GM13977 (cell line): ENCODE measurements at regions not wholly inside any gene's neighbourhood (a gene's known extent, or its start where the extent isn't known, plus 50 kb on each side); places are given as distances from the start of the nearest gene placed in this dataset.
"Not testable (repeated sequence)": the region's sequence is repeated elsewhere in the genome, so short reads cannot be mapped to it uniquely, and the experiment has no call there.

Experiments used
- DNase-seq: peaks from one replicate; pipeline ENCODE4 v3.0.0; 2012; ENCODE audit warnings: low spot score
- CTCF ChIP-seq: IDR thresholded peaks from 2 replicates; pipeline ENCODE4 v1.5.1; 2012; ENCODE audit warnings: mild to moderate bottlenecking, control low read depth; ENCODE audit not compliant: insufficient read depth; ENCODE audit errors: extremely low read depth, missing control alignments
- in situ Hi-C: fragments of 300-500 bp; cut with MboI; formaldehyde crosslinking; loops from one replicate; pipeline ENCODE4 v1.12.0; 2022; ENCODE audit warnings: low sequenced_read_pairs, low pct_unique_long_range_greater_than_20kb, mixed read lengths, inconsistent platforms; ENCODE audit not compliant: unreplicated experiment

- no peak for DNase-seq
- TF ChIP-seq CTCF = no peak
- in situ Hi-C loops = no loop called here
These were observed 88.1 kb upstream of the SLC35F3 start for GRCh38 chr1:233816348-233816747.

GRCh38 chr1:233819042-233819441, 85.4 kb upstream of the SLC35F3 start:
- TF ChIP-seq CTCF = no peak
- DNase-seq = no peak
- in situ Hi-C loops = no loop called here

- DNase-seq, in situ Hi-C loops: not testable (repeated sequence)
These were observed 80.3 kb upstream of the SLC35F3 start for GRCh38 chr1:233824179-233824578.

GRCh38 chr1:233827937-233828336, 76.5 kb upstream of the SLC35F3 start:
- DNase-seq, in situ Hi-C loops: not testable (repeated sequence)

- in situ Hi-C loops = no loop called here
- no peak for TF ChIP-seq CTCF
These were observed 76.0 kb upstream of the SLC35F3 start for GRCh38 chr1:233828480-233828879.

GRCh38 chr1:233834609-233835008, 69.9 kb upstream of the SLC35F3 start:
- in situ Hi-C loops = no loop called here
- no peak for TF ChIP-seq CTCF

More at GRCh38 chr1:233828480-233828879, 76.0 kb upstream of the SLC35F3 start:
- no peak for DNase-seq

GRCh38 chr1:233838207-233838606, 66.3 kb upstream of the SLC35F3 start:
- DNase-seq = not testable (repeated sequence)

More at GRCh38 chr1:233834609-233835008, 69.9 kb upstream of the SLC35F3 start:
- DNase-seq = no peak

GRCh38 chr1:233843525-233844204, 60.8 kb upstream of the SLC35F3 start:
- no peak for TF ChIP-seq CTCF
- DNase-seq = no peak
- in situ Hi-C loops = no loop called here

More at GRCh38 chr1:233838207-233838606, 66.3 kb upstream of the SLC35F3 start:
- in situ Hi-C loops = not testable (repeated sequence)
